ENCODE measurements at regions not wholly inside any gene's neighbourhood (a gene's known extent, or its start where the extent isn't known, plus 50 kb on each side); places are given as distances from the start of the nearest gene placed in this dataset.

DNA sequence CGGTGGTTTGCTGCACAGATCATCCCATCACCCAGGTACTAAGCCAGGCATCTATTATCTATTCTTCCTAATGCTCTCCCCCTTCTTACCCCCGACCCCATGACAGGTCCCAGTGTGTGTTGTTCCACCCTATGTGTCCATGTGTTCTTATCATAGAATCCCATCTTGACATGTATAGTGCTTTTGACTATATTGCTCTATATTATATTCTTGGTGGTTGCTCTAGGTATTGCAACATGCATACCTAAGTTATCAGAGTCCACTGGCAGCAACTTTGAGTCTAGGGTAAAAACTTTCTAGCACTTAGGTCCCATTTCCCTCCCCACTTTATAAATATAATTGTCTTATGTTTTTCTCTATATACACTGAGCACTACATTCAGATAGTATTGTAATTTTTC is 170.3 kb downstream of the TBX22 start (continued):
- TF ChIP-seq, protein P1, sequence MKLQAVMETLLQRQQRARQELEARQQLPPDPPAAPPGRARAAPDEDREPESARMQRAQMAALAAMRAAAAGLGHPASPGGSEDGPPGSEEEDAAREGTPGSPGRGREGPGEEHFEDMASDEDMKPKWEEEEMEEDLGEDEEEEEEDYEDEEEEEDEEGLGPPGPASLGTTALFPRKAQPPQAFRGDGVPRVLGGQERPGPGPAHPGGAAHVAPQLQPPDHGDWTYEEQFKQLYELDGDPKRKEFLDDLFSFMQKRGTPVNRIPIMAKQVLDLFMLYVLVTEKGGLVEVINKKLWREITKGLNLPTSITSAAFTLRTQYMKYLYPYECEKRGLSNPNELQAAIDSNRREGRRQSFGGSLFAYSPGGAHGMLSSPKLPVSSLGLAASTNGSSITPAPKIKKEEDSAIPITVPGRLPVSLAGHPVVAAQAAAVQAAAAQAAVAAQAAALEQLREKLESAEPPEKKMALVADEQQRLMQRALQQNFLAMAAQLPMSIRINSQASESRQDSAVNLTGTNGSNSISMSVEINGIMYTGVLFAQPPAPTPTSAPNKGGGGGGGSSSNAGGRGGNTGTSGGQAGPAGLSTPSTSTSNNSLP (IDR thresholded peaks at IDR 0.05; ENCODE audit: low read depth, low read length) = no peak
- TF ChIP-seq ZNF317 (CRISPR knock-in tag; IDR thresholded peaks at IDR 0.05) (no peak), ZNF562 (CRISPR knock-in tag; IDR thresholded peaks at IDR 0.05; ENCODE audit: borderline replicate concordance) (no peak), RBFOX2 (IDR thresholded peaks at IDR 0.05; ENCODE audit: low read depth, low read length) (no peak), ZNF558 (CRISPR knock-in tag; IDR thresholded peaks at IDR 0.05; ENCODE audit: borderline replicate concordance) (no peak), HES4 (CRISPR knock-in tag; IDR thresholded peaks at IDR 0.05; ENCODE audit: borderline replicate concordance) (no peak)
- TF ChIP-seq, protein P2, sequence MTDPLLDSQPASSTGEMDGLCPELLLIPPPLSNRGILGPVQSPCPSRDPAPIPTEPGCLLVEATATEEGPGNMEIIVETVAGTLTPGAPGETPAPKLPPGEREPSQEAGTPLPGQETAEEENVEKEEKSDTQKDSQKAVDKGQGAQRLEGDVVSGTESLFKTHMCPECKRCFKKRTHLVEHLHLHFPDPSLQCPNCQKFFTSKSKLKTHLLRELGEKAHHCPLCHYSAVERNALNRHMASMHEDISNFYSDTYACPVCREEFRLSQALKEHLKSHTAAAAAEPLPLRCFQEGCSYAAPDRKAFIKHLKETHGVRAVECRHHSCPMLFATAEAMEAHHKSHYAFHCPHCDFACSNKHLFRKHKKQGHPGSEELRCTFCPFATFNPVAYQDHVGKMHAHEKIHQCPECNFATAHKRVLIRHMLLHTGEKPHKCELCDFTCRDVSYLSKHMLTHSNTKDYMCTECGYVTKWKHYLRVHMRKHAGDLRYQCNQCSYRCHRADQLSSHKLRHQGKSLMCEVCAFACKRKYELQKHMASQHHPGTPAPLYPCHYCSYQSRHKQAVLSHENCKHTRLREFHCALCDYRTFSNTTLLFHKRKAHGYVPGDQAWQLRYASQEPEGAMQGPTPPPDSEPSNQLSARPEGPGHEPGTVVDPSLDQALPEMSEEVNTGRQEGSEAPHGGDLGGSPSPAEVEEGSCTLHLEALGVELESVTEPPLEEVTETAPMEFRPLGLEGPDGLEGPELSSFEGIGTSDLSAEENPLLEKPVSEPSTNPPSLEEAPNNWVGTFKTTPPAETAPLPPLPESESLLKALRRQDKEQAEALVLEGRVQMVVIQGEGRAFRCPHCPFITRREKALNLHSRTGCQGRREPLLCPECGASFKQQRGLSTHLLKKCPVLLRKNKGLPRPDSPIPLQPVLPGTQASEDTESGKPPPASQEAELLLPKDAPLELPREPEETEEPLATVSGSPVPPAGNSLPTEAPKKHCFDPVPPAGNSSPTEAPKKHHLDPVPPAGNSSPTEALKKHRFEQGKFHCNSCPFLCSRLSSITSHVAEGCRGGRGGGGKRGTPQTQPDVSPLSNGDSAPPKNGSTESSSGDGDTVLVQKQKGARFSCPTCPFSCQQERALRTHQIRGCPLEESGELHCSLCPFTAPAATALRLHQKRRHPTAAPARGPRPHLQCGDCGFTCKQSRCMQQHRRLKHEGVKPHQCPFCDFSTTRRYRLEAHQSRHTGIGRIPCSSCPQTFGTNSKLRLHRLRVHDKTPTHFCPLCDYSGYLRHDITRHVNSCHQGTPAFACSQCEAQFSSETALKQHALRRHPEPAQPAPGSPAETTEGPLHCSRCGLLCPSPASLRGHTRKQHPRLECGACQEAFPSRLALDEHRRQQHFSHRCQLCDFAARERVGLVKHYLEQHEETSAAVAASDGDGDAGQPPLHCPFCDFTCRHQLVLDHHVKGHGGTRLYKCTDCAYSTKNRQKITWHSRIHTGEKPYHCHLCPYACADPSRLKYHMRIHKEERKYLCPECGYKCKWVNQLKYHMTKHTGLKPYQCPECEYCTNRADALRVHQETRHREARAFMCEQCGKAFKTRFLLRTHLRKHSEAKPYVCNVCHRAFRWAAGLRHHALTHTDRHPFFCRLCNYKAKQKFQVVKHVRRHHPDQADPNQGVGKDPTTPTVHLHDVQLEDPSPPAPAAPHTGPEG (CRISPR knock-in tag; IDR thresholded peaks at IDR 0.05) = no peak
